Muscle layer of colon (tissue), 2 donors: ENCODE measurements at regions not wholly inside any gene's neighbourhood (a gene's known extent, or its start where the extent isn't known, plus 50 kb on each side); places are given as distances from the start of the nearest gene placed in this dataset.

Experiments
- H3K27ac ChIP-seq: one replicate; pipeline ENCODE4 v1.7.0; 2013; ENCODE audit warnings: low read depth, mild to moderate bottlenecking, low read length, moderate library complexity
- H3K27me3 ChIP-seq, 2 donors: one replicate each; pipeline ENCODE4 v1.7.0; 2013; ENCODE audit warnings: low read length in 2 of 2, mild to moderate bottlenecking in 2 of 2; ENCODE audit not compliant: insufficient read depth in 2 of 2, control insufficient read depth in 1 of 2
- H3K36me3 ChIP-seq: one replicate; pipeline ENCODE4 v1.7.0; 2013; ENCODE audit warnings: mild to moderate bottlenecking, low read length; ENCODE audit not compliant: insufficient read depth
- H3K4me1 ChIP-seq: one replicate; pipeline ENCODE4 v1.7.0; 2013; ENCODE audit warnings: mild to moderate bottlenecking, low read length; ENCODE audit not compliant: insufficient read depth
- H3K4me3 ChIP-seq, 2 donors: one replicate each; pipeline ENCODE4 v1.7.0; 2013; ENCODE audit warnings: low read length in 2 of 2, low read depth in 1 of 2, mild to moderate bottlenecking in 1 of 2, moderate library complexity in 1 of 2
- H3K9ac ChIP-seq: one replicate; pipeline ENCODE4 v1.7.0; 2013; ENCODE audit warnings: low read length
- H3K9me3 ChIP-seq: one replicate; pipeline ENCODE4 v1.7.0; 2013; ENCODE audit warnings: mild to moderate bottlenecking, low read length
- donor health status: abdominal sarcoma.
- donor health status: Adenocarcinoma of cecum.

DNA sequence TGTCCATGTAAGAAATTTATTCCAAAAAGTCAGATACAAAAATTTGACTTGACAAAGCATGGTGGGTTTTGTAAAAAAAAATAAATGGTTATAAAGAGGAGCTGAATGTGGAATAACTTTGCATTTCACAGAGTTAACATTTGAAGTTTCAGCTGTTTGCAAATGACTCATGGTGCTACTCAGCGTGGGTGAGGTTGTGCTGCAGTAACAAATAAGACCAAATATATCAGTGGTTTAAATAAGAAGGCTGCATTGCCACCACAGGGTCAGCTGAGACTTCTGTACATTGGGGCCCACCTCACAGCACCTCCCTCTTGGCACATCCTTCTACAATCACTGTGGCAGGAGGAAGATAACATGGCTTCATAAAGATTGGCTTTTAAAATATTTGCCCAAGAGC is 272.5 kb upstream of the SULF2 start:
- H3K36me3 ChIP-seq = no peaks in the 10 kb centered on the region

DNA sequence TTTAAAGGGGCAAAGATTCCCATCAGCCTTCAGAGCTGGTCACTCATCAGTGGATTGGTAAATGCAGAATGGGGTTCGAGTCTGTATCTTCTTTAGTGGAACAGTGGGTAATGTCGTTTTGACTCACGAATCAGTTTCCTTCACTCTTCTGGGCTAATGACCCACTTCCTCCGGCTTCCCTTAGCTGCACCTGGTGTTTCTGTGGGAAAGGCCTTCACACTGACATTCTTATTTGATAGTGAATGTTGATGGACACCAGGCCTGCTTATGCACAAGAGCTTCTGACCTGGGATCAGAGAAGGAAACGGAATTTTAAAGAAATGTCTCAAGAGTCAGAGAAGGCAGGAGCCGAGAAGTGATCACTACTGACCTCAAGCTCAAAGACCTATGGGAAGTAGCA is 272.0 kb upstream of the SULF2 start:
- H3K4me3 ChIP-seq = no peak overlapping the region
- H3K27ac ChIP-seq = no peak overlapping the region
- no peaks in the 10 kb centered on the region for H3K36me3 ChIP-seq

More for the DNA sequence above, 272.5 kb upstream of the SULF2 start:
- Histone ChIP-seq H3K9ac (no peak overlapping the region), H3K4me3 (no peak overlapping the region), H3K27ac (no peak overlapping the region), H3K9me3 (no peaks in the 10 kb centered on the region), H3K27me3 (no peaks in the 10 kb centered on the region), H3K4me1 (no peaks in the 10 kb centered on the region)

DNA sequence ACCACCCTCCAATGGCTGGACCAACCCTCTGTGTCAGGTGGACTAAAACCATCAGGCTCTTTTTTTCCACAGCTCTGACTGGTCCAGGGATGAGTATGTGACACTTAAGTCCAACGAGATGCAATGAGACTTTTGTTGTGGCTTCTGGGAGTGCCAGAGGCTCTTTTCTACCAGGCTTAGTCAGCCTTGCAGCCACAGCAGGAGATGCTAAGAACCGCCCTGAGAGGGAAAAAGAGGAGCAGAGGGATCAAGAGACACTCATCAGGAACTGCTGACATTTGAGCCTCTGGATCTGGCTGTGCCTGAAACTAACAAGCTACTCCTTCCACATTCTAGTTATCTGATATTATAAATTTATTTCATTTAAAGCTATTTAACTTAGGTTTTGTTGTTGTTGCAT is 270.9 kb upstream of the SULF2 start:
- Histone ChIP-seq H3K9me3 (no peaks in the 10 kb centered on the region), H3K4me1 (no peaks in the 10 kb centered on the region), H3K27ac (no peak overlapping the region), H3K27me3 (no peaks in the 10 kb centered on the region), H3K4me3 (no peak overlapping the region), H3K36me3 (no peaks in the 10 kb centered on the region), H3K9ac (no peak overlapping the region)

More for the DNA sequence above, 272.0 kb upstream of the SULF2 start:
- Histone ChIP-seq H3K4me1 (no peaks in the 10 kb centered on the region), H3K27me3 (no peaks in the 10 kb centered on the region), H3K9ac (no peak overlapping the region), H3K9me3 (no peaks in the 10 kb centered on the region)

- Histone ChIP-seq H3K4me3 (no peak overlapping the region), H3K36me3 (no peaks in the 10 kb centered on the region), H3K4me1 (no peaks in the 10 kb centered on the region), H3K9me3 (no peaks in the 10 kb centered on the region), H3K9ac (no peak overlapping the region), H3K27me3 (no peaks in the 10 kb centered on the region), H3K27ac (no peak overlapping the region)
Measured at GRCh38 chr20:48054051-48054450, 268.8 kb upstream of the SULF2 start.

GRCh38 chr20:48052475-48052835 is 267.2 kb upstream of the SULF2 start:
- no peak overlapping the region for H3K4me3 ChIP-seq
- H3K4me1 ChIP-seq = no peaks in the 10 kb centered on the region
- no peaks in the 10 kb centered on the region for H3K9me3 ChIP-seq
- H3K36me3 ChIP-seq = no peaks in the 10 kb centered on the region
- H3K27ac ChIP-seq = no peak overlapping the region
- no peaks in the 10 kb centered on the region for H3K27me3 ChIP-seq
- H3K9ac ChIP-seq = no peak overlapping the region

DNA sequence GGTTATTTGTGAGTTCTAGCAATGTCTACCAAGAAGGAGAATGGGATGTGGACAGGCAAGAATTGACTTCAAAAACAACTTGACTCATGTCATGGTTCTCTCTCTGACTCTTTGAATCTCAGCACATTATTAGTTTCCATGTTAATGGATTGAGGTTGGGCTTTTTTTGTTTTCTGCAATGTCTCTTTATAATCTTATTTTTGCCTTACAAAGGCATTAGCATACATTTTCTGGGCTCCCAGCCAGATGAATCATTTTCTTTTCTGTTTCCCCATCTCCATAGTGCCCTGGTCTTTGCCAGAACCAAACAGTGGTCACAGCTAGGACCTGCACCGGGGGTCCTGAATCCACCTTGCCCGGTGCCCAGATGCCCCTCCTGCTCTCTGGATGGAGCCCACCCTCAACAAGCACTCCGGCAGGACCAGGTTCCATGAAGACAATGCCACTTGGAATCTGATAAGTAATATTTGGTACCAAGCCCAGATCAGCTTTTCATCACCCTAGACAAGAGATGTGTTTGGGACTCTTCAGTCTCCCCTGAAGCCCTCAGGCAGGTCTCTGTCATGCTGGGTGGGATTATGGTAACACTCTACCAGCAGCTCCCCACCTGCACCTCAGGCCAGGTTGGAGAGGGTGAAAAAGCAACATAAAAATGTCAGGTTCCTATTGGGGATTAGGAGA is 266.7 kb upstream of the SULF2 start:
- Histone ChIP-seq H3K4me3 (no peak overlapping the region), H3K9me3 (no peaks in the 10 kb centered on the region), H3K27me3 (no peaks in the 10 kb centered on the region), H3K36me3 (no peaks in the 10 kb centered on the region), H3K9ac (no peak overlapping the region), H3K27ac (no peak overlapping the region), H3K4me1 (no peaks in the 10 kb centered on the region)

DNA sequence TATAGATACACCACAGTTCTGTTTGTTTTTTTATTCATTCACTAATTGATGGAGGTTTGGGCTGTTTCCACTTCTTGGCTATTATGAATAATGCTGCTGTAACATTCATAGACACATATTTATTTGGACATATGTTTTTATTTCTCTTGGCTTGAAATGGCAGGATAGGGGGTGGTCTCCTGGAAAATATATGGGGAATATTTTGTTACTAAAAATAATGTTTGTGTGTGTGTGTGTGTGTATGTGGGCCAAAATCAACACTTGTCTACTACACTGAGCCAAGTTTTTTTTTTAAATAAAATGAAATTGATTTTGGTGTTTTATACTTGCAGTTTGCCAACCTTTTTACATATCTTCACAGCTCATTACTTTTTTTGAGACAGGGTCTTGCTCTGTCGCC is 264.4 kb upstream of the SULF2 start:
- H3K27me3 ChIP-seq = no peaks in the 10 kb centered on the region
- no peaks in the 10 kb centered on the region for H3K36me3 ChIP-seq
- H3K9me3 ChIP-seq = no peaks in the 10 kb centered on the region
- no peaks in the 10 kb centered on the region for H3K4me1 ChIP-seq
- H3K27ac ChIP-seq = no peak overlapping the region
- H3K4me3 ChIP-seq = no peak overlapping the region
- no peak overlapping the region for H3K9ac ChIP-seq

DNA sequence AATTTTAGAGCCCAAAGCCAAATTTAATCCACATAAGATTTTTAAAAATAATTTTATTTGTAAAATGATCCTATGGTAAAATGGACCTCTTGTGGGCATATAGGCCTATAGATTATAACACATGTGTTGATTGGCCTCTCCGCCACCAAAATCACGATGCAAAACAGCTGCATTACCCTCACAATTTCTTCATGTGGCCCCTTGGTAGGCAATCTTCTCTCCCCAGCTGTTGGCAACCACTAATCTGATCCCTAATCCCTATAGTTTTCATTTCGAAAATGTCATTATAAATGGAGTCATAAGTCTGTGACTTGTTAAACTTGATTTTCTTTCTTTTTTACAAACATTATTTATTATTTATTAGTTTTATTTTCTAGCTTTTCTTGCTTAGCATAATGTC is 263.9 kb upstream of the SULF2 start:
- Histone ChIP-seq H3K27me3 (no peaks in the 10 kb centered on the region), H3K9me3 (no peaks in the 10 kb centered on the region), H3K4me3 (no peak overlapping the region), H3K9ac (no peak overlapping the region), H3K27ac (no peak overlapping the region), H3K36me3 (no peaks in the 10 kb centered on the region), H3K4me1 (no peaks in the 10 kb centered on the region)

GRCh38 chr20:48047447-48047846 is 262.2 kb upstream of the SULF2 start:
- Histone ChIP-seq H3K9ac (no peak overlapping the region), H3K4me1 (no peaks in the 10 kb centered on the region)

GRCh38 chr20:48042628-48043027 is 257.3 kb upstream of the SULF2 start:
- H3K9ac ChIP-seq = no peak overlapping the region
- H3K27me3 ChIP-seq = no peaks in the 10 kb centered on the region
- H3K27ac ChIP-seq = no peak overlapping the region
- peaks cover 9% of the 10 kb centered on the region for H3K4me1 ChIP-seq
- no peaks in the 10 kb centered on the region for H3K9me3 ChIP-seq
- no peak overlapping the region for H3K4me3 ChIP-seq
- no peaks in the 10 kb centered on the region for H3K36me3 ChIP-seq

More at GRCh38 chr20:48047447-48047846, 262.2 kb upstream of the SULF2 start:
- Histone ChIP-seq H3K9me3 (no peaks in the 10 kb centered on the region), H3K27me3 (no peaks in the 10 kb centered on the region), H3K4me3 (no peak overlapping the region), H3K27ac (no peak overlapping the region), H3K36me3 (no peaks in the 10 kb centered on the region)

GRCh38 chr20:48041078-48041780 is 255.9 kb upstream of the SULF2 start:
- H3K4me3 ChIP-seq = no peak overlapping the region
- H3K4me1 ChIP-seq = peaks cover 9% of the 10 kb centered on the region
- H3K27me3 ChIP-seq = no peaks in the 10 kb centered on the region
- no peak overlapping the region for H3K9ac ChIP-seq
- no peaks in the 10 kb centered on the region for H3K9me3 ChIP-seq
- H3K27ac ChIP-seq = no peak overlapping the region
- H3K36me3 ChIP-seq = no peaks in the 10 kb centered on the region

DNA sequence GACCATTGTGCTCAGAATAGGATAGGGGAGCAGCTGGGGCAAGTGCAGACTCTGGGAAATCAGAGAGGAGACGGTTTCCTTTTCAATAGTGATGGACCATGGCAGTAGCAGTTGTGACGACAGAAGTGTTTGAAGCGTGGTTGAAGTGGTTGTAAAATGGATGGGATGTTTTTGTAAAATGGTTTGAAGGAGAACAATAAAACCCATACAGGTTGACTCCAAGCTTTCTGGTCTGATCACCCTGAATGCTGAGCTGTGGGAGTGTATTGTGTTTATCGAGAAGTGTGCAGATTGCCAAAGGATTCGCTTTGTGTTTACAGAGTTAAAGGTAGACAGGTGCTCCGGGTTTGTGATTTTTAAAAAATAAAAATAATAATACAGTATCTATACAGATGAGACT is 255.2 kb upstream of the SULF2 start:
- Histone ChIP-seq H3K4me3 (no peak overlapping the region), H3K27me3 (no peaks in the 10 kb centered on the region), H3K4me1 (peaks cover 9% of the 10 kb centered on the region), H3K27ac (no peak overlapping the region), H3K9ac (no peak overlapping the region), H3K9me3 (no peaks in the 10 kb centered on the region), H3K36me3 (no peaks in the 10 kb centered on the region)
